ENCODE measurements at regions not wholly inside any gene's neighbourhood (a gene's known extent, or its start where the extent isn't known, plus 50 kb on each side); places are given as distances from the start of the nearest gene placed in this dataset.

DNA sequence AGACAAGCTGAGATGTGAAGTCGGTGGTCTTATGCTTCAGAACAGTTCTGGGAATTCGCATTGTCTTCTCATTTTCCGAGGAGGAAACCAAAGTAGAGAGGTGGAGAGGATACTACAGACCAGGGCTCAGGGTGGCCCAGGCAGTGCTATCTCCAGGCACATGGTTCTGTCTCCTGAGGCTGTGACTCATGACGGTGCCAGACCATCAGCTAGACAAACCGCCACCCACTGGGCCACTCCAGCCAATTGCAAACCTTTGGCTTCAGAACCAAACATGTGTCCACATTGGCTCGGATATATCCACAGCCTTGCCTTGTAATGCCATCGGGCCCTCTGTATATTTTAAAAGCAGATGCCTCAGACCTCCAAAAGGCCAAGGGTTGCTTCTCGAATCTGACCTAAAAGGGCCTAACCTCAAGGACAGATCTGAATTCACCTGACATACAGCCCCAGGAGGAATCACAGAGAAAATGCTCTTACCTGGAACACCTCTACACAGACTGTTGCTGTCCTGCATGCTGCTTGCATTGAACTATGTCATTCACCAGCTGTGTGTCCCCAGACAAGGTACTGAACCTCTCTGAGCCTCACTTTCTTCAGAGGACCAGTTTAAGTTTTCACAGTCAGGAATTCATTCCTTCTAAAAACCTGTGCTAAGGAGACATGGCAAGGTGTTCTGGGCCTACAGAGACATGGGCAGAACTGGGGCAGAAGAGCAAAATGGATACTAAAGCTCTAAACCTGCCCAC lies 224.9 kb upstream of the JUN start:
- Histone ChIP-seq H2AFZ (ENCODE audit: low read depth, low read length) (peak overlapping the region; percentile 55), H3K9me3 (ENCODE audit: insufficient read depth, low read depth, low read length) (no peaks in the 10 kb centered on the region), H3K36me3 (ENCODE audit: insufficient read depth, low read length) (no peaks in the 10 kb centered on the region), H3K9ac (ENCODE audit: low read length) (no peak overlapping the region), H3K27ac (ENCODE audit: low read depth, low read length) (no peak overlapping the region), H3K27me3 (ENCODE audit: insufficient read depth, low read length) (no peaks in the 10 kb centered on the region), H3K4me3 (ENCODE audit: insufficient read depth, low read depth, low read length) (no peak overlapping the region), H3K4me1 (ENCODE audit: insufficient read depth, low read length) (peaks cover 21% of the 10 kb centered on the region), H3K79me2 (ENCODE audit: insufficient read depth, low read length) (no peaks in the 10 kb centered on the region), H3K4me2 (ENCODE audit: low read length) (peak overlapping the region; percentile 62), H4K20me1 (ENCODE audit: insufficient read depth, low read length) (no peaks in the 10 kb centered on the region)
- Mint-ChIP-seq H3K36me3 (ENCODE audit: low read depth, unreplicated experiment) (no peaks in the 10 kb centered on the region), H3K9me3 (ENCODE audit: unreplicated experiment) (no peaks in the 10 kb centered on the region), H3K27me3 (ENCODE audit: low read depth, unreplicated experiment) (no peaks in the 10 kb centered on the region), H3K4me1 (ENCODE audit: low read depth, unreplicated experiment) (peaks cover 18% of the 10 kb centered on the region), H3K4me3 (ENCODE audit: unreplicated experiment) (no peak overlapping the region), H3K27ac (ENCODE audit: unreplicated experiment) (peak overlapping the region; percentile 78)
- FAIRE-seq = peak; percentile 43
- TF ChIP-seq EZH2 (IDR thresholded peaks at IDR 0.05; ENCODE audit: insufficient read depth, low read length) = no peak
- TF ChIP-seq, protein P1, sequence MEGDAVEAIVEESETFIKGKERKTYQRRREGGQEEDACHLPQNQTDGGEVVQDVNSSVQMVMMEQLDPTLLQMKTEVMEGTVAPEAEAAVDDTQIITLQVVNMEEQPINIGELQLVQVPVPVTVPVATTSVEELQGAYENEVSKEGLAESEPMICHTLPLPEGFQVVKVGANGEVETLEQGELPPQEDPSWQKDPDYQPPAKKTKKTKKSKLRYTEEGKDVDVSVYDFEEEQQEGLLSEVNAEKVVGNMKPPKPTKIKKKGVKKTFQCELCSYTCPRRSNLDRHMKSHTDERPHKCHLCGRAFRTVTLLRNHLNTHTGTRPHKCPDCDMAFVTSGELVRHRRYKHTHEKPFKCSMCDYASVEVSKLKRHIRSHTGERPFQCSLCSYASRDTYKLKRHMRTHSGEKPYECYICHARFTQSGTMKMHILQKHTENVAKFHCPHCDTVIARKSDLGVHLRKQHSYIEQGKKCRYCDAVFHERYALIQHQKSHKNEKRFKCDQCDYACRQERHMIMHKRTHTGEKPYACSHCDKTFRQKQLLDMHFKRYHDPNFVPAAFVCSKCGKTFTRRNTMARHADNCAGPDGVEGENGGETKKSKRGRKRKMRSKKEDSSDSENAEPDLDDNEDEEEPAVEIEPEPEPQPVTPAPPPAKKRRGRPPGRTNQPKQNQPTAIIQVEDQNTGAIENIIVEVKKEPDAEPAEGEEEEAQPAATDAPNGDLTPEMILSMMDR (IDR thresholded peaks at IDR 0.05; ENCODE audit: insufficient read depth, low read depth, low read length) = no peak
- peak; percentile 50 for DNase-seq (ENCODE audit: low read depth)

DNA sequence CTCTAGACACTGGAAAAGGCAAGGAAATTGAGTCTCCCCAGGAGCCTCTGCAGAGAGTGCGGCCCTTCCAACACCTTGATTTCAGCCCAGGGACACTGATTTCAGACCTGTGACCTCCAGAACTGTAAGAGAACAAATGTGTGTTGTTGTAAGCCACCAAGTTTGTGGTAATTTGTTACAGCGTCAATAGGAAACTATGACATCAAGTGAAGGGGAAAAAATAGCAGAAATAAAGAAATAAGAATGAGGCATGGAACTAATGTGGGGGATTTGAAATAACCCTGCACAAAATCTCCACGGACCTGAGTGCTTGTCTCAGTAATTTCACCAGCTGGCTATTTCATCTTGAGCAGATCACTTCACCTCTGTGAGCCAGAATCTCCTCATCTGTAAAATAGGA lies 227.8 kb upstream of the JUN start:
- H3K4me1 ChIP-seq (ENCODE audit: insufficient read depth, low read length) = peaks cover 41% of the 10 kb centered on the region
- H3K27me3 ChIP-seq (ENCODE audit: insufficient read depth, low read length) = no peaks in the 10 kb centered on the region
- DNase-seq (ENCODE audit: low read depth) (no peak), FAIRE-seq (no peak)
- H3K4me3 Mint-ChIP-seq (ENCODE audit: unreplicated experiment) = no peak overlapping the region
- H3K9me3 Mint-ChIP-seq (ENCODE audit: unreplicated experiment) = no peaks in the 10 kb centered on the region
- no peak overlapping the region for H3K27ac Mint-ChIP-seq (ENCODE audit: unreplicated experiment)
- TF ChIP-seq, protein P1 (IDR thresholded peaks at IDR 0.05; ENCODE audit: insufficient read depth, low read depth, low read length) = no peak
- no peak for TF ChIP-seq EZH2 (IDR thresholded peaks at IDR 0.05; ENCODE audit: insufficient read depth, low read length)
- H3K79me2 ChIP-seq (ENCODE audit: insufficient read depth, low read length) = no peaks in the 10 kb centered on the region
- no peaks in the 10 kb centered on the region for H4K20me1 ChIP-seq (ENCODE audit: insufficient read depth, low read length)
- no peak overlapping the region for H3K27ac ChIP-seq (ENCODE audit: low read depth, low read length)
- H3K36me3 Mint-ChIP-seq (ENCODE audit: low read depth, unreplicated experiment) = no peaks in the 10 kb centered on the region
- H3K9ac ChIP-seq (ENCODE audit: low read length) = no peak overlapping the region
- no peaks in the 10 kb centered on the region for H3K36me3 ChIP-seq (ENCODE audit: insufficient read depth, low read length)
- no peak overlapping the region for H3K4me3 ChIP-seq (ENCODE audit: insufficient read depth, low read depth, low read length)
- H3K4me2 ChIP-seq (ENCODE audit: low read length) = no peak overlapping the region
- H3K4me1 Mint-ChIP-seq (ENCODE audit: low read depth, unreplicated experiment) = peaks cover 36% of the 10 kb centered on the region
- no peaks in the 10 kb centered on the region for H3K9me3 ChIP-seq (ENCODE audit: insufficient read depth, low read depth, low read length)
- no peaks in the 10 kb centered on the region for H3K27me3 Mint-ChIP-seq (ENCODE audit: low read depth, unreplicated experiment)
- no peak overlapping the region for H2AFZ ChIP-seq (ENCODE audit: low read depth, low read length)

DNA sequence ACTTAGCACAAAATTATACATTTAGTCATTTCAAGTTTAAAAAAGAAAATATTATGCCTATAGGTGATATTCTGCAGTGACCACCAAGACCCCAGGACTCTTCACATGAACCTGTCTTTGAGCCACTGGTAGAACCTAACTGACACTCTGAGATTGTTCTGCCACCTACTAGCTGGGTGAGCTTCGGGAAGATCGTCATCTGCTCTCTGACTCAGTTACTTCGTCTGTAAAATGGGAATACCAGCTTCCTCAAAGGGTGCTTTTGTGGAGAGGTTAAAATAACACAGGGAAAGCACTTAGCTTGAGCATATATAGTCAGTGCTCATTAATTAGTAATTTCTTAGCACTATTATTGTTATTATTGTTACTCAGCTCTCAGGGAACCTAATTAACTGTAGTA lies 228.5 kb upstream of the JUN start:
- Histone ChIP-seq H3K4me1 (ENCODE audit: insufficient read depth, low read length) (peaks cover 41% of the 10 kb centered on the region), H3K79me2 (ENCODE audit: insufficient read depth, low read length) (no peaks in the 10 kb centered on the region), H3K27ac (ENCODE audit: low read depth, low read length) (no peak overlapping the region), H2AFZ (ENCODE audit: low read depth, low read length) (no peak overlapping the region), H4K20me1 (ENCODE audit: insufficient read depth, low read length) (no peaks in the 10 kb centered on the region), H3K27me3 (ENCODE audit: insufficient read depth, low read length) (no peaks in the 10 kb centered on the region), H3K4me3 (ENCODE audit: insufficient read depth, low read depth, low read length) (no peak overlapping the region), H3K9ac (ENCODE audit: low read length) (no peak overlapping the region), H3K9me3 (ENCODE audit: insufficient read depth, low read depth, low read length) (no peaks in the 10 kb centered on the region), H3K36me3 (ENCODE audit: insufficient read depth, low read length) (no peaks in the 10 kb centered on the region), H3K4me2 (ENCODE audit: low read length) (no peak overlapping the region)
- no peak for TF ChIP-seq EZH2 (IDR thresholded peaks at IDR 0.05; ENCODE audit: insufficient read depth, low read length)
- TF ChIP-seq, protein P1 (IDR thresholded peaks at IDR 0.05; ENCODE audit: insufficient read depth, low read depth, low read length) = no peak
- DNase-seq (ENCODE audit: low read depth) (no peak), FAIRE-seq (no peak)
- Mint-ChIP-seq H3K27me3 (ENCODE audit: low read depth, unreplicated experiment) (no peaks in the 10 kb centered on the region), H3K4me1 (ENCODE audit: low read depth, unreplicated experiment) (peaks cover 35% of the 10 kb centered on the region), H3K27ac (ENCODE audit: unreplicated experiment) (no peak overlapping the region), H3K36me3 (ENCODE audit: low read depth, unreplicated experiment) (no peaks in the 10 kb centered on the region), H3K4me3 (ENCODE audit: unreplicated experiment) (no peak overlapping the region), H3K9me3 (ENCODE audit: unreplicated experiment) (no peaks in the 10 kb centered on the region)

Data from astrocyte (in vitro differentiated cells and primary cell).